Fibroblast of pulmonary artery (primary cell): ENCODE measurements at regions not wholly inside any gene's neighbourhood (a gene's known extent, or its start where the extent isn't known, plus 50 kb on each side); places are given as distances from the start of the nearest gene placed in this dataset.

Source experiments
- DNase-seq: peaks from one replicate; pipeline ENCODE4 v3.0.0-alpha.2; 2010; ENCODE audit warnings: low read depth
- H3K4me3 ChIP-seq: replicated peaks from 2 replicates; pipeline ENCODE4 v1.5.1; 2011; ENCODE audit warnings: low read depth, mild to moderate bottlenecking, control low read depth, low read length, moderate library complexity
- TF ChIP-seq, protein P1 (sequence below): IDR thresholded peaks from 2 replicates; pipeline ENCODE4 v1.5.1; 2011; ENCODE audit warnings: mild to moderate bottlenecking, control low read depth, low read length, inconsistent platforms; ENCODE audit errors: missing control alignments

DNA sequence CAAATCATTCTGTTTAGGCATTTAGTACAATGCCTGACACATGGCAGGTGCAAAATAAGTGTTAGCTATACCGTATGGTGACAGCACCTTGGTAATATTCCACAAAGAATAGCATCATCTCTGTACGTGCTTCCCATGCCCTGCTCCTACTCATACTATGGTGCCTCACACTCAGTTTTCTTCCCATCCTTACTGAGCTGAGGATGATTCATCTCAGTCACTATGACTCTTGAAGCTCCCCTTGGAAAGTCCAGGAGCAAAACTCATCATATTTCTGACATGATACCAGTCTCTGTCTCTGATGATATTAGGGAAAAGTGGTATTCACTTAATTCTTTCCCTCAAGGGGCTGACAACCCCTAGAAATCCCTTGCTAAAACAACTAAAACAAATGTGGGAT is 423.3 kb downstream of the EFNA5 start:
- TF ChIP-seq, protein P1, sequence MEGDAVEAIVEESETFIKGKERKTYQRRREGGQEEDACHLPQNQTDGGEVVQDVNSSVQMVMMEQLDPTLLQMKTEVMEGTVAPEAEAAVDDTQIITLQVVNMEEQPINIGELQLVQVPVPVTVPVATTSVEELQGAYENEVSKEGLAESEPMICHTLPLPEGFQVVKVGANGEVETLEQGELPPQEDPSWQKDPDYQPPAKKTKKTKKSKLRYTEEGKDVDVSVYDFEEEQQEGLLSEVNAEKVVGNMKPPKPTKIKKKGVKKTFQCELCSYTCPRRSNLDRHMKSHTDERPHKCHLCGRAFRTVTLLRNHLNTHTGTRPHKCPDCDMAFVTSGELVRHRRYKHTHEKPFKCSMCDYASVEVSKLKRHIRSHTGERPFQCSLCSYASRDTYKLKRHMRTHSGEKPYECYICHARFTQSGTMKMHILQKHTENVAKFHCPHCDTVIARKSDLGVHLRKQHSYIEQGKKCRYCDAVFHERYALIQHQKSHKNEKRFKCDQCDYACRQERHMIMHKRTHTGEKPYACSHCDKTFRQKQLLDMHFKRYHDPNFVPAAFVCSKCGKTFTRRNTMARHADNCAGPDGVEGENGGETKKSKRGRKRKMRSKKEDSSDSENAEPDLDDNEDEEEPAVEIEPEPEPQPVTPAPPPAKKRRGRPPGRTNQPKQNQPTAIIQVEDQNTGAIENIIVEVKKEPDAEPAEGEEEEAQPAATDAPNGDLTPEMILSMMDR, result no peak
- H3K4me3 ChIP-seq, result no peak overlapping the region
- no peak for DNase-seq

DNA sequence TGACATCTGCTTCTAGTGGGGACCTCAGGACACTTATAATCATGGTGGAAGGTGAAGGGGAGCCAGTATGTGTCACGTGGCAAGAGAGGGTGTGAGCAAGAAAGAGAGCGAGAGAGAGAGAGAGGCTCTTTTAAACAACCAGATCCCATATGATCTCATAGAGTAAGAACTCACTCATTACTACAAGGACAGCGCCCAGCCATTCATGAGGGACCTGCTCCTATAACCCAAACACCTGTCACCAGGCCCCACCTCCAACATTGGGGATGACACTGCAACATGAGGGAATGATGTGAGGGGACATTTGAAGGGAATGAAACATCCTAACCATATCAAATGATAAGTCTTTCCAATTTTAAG is 427.5 kb downstream of the EFNA5 start:
- no peak overlapping the region for H3K4me3 ChIP-seq
- TF ChIP-seq, protein P1, result no peak
- no peak for DNase-seq

DNA sequence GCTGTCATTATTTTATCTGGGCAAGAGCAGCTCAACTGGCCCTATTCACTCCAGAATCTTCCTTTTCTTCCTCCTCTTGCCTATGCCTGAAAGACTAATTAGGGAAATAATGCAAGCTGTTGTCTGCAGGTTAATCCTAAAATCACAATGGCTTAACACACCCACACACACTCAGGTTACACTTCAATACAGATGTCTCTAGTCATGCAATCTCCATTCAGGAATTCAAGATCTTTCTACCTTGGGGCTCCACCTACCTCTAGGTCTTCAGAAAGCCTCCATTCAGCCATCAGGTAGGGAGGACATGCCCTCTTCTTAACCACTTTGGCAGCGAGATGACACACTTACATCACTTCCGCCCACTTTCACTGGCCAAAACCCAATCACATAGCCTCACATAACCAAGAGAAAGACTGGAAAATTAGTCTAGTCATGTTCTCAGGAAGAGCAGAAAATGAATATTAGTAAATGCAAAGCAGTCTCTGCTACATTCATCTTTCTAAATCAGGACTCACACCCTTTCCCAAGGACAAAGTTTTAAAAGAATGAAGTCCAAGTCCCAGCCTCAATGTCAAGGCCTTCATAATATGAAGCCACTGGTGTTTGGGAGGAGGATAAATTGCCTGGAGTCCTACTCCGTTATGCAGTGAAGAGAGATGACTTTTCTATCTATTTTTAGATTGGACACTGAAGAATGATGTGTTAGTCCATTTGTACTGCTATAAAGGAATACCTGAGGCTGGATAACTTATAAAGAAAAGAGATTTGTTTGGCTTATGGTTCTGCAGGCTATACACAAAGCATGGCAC is 428.1 kb downstream of the EFNA5 start:
- H3K4me3 ChIP-seq, result no peak overlapping the region
- TF ChIP-seq, protein P1, result no peak
- DNase-seq, result no peak

DNA sequence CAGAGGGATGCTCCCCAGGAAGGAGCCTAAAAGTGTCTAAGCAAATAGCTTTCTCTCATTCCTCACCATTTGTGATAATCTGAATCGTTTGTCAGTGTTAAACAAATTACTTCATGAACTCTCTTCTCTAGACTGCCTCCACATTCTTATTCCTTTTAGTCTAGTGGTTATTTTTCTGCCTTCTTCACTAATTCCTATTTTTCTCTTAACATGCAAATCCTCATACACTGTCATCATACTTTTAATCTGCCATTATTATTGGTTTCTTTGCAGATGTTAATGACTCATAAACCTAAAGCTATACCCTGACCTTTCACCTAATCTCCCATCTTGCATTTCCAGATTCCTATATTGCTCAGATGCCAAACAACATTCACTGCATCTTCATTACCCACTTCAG is 428.9 kb downstream of the EFNA5 start:
- TF ChIP-seq, protein P1, result no peak
- no peak for DNase-seq
- no peak overlapping the region for H3K4me3 ChIP-seq

DNA sequence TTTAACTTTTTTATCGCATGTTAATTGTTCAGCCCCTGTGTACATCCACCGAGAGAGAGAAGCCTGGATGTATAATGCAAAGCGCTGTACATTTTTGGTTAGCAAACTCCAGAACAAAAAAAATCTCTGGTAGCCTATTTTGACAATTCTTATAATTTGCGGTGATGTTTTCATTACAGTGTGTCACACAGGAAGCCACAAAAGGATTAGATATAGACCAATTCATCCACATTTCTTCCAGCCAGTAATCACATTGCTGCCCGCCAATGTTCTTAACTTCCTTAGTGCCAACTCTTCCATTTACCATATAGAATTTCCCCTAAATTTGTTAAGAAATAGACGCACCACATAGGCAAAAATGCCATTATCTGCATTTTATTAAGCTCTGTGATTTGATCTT is 435.6 kb downstream of the EFNA5 start:
- no peak for DNase-seq
- H3K4me3 ChIP-seq, result no peak overlapping the region
- TF ChIP-seq, protein P1, result no peak

DNA sequence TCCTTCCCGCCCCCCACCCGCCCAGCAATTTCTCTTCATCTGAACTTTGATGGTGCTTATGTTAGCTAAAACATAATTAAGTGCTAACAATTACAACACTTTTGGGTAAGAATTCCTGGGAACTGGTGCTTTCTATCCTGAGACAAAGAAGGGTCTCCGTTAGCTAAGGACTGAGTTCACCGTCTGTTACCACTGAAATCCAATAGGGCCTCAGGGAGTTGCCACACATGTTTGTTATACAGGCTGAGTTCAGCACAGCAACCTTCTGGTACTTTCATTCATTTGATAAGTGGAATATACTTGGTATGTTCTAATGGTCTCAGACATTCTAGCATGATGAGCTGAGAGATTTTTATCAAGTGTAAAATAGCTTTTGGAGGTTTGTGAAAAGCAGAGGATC is 437.9 kb downstream of the EFNA5 start:
- TF ChIP-seq, protein P1, result no peak
- no peak overlapping the region for H3K4me3 ChIP-seq
- DNase-seq, result no peak

DNA sequence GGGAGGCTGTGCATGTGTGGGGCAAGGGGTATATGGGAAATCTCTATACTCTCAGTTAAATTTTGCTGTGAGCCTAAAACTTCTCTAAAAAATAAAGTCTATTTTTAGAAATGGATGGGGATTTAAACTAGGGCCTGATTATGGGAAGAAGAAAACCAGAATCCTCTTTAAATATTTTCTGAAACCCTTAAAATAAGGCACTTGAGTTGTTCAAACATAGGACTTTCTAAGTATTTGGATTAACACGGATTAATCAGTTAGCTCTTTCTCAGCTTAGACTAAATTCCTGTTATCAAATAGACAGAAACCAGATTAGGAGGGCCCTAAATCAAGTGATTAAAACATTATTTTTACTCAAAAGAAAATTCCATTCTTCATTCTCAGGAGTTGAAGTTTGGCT is 438.4 kb downstream of the EFNA5 start:
- no peak for DNase-seq
- H3K4me3 ChIP-seq, result no peak overlapping the region
- TF ChIP-seq, protein P1, result no peak
